Stimulated activated naive B cell treated with anti-CD40 and anti-IgM and Interleukin-4, amounts not matched to agents 10 μg/mL and 1 μg/mL and 100 μg/mL, for 72 hours (primary cell): ENCODE measurements at regions not wholly inside any gene's neighbourhood (a gene's known extent, or its start where the extent isn't known, plus 50 kb on each side); places are given as distances from the start of the nearest gene placed in this dataset.
A peak's percentile ranks its signal among the peaks of the same experiment; 100 is the strongest.

Source experiments
- ATAC-seq, 2 donors: fragments of 150-1000 bp; cut with Tn5 transposase; replicated peaks; 2 replicates each; pipeline ENCODE4 v1.10.0; 2021; ENCODE audit warnings: moderate library complexity in 1 of 2
- DNase-seq: peaks from one replicate; pipeline ENCODE4 v3.0.0; 2021
- H3K27ac Mint-ChIP-seq: one replicate; pipeline ENCODE4 v1.8.0; 2022; ENCODE audit warnings: mild to moderate bottlenecking, mixed read lengths
- H3K27me3 Mint-ChIP-seq, 2 donors: one replicate each; pipeline ENCODE4 v1.8.0; 2022; ENCODE audit warnings: mixed read lengths in 2 of 2
- H3K36me3 Mint-ChIP-seq, 2 donors: one replicate each; pipeline ENCODE4 v1.8.0; 2022; ENCODE audit warnings: mixed read lengths in 2 of 2, mild to moderate bottlenecking in 1 of 2
- H3K4me1 Mint-ChIP-seq, 2 donors: one replicate each; pipeline ENCODE4 v1.8.0; 2022; ENCODE audit warnings: mixed read lengths in 2 of 2, mild to moderate bottlenecking in 1 of 2
- H3K4me3 Mint-ChIP-seq, 2 donors: one replicate each; pipeline ENCODE4 v1.8.0; 2022; ENCODE audit warnings: mild to moderate bottlenecking in 2 of 2, mixed read lengths in 2 of 2, moderate library complexity in 1 of 2
- H3K9me3 Mint-ChIP-seq, 2 donors: one replicate each; pipeline ENCODE4 v1.8.0; 2022; ENCODE audit warnings: mixed read lengths in 2 of 2, mild to moderate bottlenecking in 1 of 2

- Mint-ChIP-seq H3K9me3 (no peaks in the 10 kb centered on the region), H3K27ac (no peak overlapping the region)
Measured at GRCh38 chr13:78029901-78030300, 111.3 kb upstream of the EDNRB start.

DNA sequence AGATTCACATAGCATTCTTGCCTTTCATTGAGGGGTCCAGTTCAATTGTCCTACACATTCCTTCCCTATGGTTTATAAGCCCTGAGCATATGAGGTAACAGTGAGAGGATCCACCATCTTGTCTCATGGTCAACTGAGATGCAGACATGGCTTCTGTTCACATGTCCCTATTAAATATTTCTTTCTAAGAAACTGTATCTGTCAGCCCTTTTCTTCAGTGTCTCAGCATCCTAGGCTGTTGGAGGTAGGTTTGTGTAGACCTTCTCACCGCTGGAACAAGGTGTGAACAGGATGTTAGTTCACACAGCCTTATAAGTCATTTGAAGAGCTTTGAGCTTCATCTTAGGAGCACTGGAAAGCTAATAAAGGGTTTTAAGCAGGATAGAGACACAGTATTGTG is 110.3 kb upstream of the EDNRB start:
- H3K4me1 Mint-ChIP-seq = no peaks in the 10 kb centered on the region
- no peaks in the 10 kb centered on the region for H3K9me3 Mint-ChIP-seq
- no peak for ATAC-seq
- no peak overlapping the region for H3K4me3 Mint-ChIP-seq
- no peak for DNase-seq
- H3K36me3 Mint-ChIP-seq = no peaks in the 10 kb centered on the region
- no peak overlapping the region for H3K27ac Mint-ChIP-seq
- H3K27me3 Mint-ChIP-seq = peaks cover 0 to 9% of the 10 kb centered on the region in 2 donors

More at GRCh38 chr13:78029901-78030300, 111.3 kb upstream of the EDNRB start:
- Mint-ChIP-seq H3K4me3 (no peak overlapping the region), H3K4me1 (no peaks in the 10 kb centered on the region), H3K36me3 (no peaks in the 10 kb centered on the region), H3K27me3 (peaks cover 0 to 9% of the 10 kb centered on the region in 2 donors)
- no peak for DNase-seq
- no peak for ATAC-seq

DNA sequence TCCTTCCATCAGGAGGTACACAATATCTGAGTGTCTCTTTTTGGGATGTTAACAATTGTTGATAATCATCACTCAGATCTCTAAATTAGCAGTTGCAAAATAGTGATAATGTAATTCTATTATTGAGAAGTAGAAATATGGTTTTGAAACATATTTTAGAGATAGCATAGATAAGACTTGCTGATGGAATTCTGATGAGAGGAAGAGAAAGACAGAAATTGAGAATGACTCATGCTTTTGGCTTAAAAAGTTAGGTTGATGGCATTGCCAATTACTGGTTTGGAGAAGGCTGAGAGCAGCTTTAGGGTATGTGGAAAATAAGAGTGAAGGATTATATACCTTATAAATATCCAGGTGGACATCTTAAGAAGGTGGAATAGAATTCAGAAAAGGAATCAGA is 106.4 kb upstream of the EDNRB start:
- Mint-ChIP-seq H3K36me3 (no peaks in the 10 kb centered on the region), H3K4me3 (no peak overlapping the region)

DNA sequence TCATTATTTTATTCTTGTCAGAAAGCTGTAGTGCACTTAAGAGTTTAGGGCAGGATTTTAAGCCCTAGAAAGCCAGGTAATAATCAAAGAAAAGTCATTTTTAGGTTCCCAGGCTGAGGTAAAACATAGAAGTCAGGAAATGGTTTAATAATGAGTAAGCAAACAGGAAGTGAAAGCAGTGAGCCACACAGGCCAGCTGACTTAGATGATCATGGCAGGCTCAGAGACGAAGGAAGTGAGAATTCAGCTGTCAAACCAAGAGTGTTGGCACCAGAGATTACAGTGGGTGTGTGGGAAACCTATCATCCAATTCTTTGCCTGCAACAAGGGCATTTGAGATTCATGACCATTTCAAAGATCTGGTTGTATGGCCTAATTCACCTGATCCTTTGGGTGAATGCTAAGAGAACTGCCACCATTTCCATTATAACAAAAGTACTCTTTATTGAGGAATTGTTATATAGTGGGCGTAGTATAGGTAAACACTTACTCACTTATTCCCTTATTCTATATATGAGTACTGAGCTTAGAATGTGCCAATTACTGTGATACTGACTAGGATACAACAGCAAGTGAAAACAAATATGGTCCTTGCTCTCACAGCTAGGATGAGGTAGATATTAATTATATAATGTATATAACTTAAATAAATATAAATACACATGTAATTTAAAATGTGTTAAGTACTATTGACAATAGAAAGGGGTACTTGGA is 103.7 kb upstream of the EDNRB start:
- H3K27me3 Mint-ChIP-seq = peaks cover 0 to 15% of the 10 kb centered on the region in 2 donors
- peaks cover 7 to 18% of the 10 kb centered on the region in 2 donors for H3K4me1 Mint-ChIP-seq
- no peak overlapping the region for H3K4me3 Mint-ChIP-seq
- DNase-seq (peak; percentile 74), ATAC-seq (peak; percentile 100)
- H3K27ac Mint-ChIP-seq = no peak overlapping the region
- no peaks in the 10 kb centered on the region for H3K36me3 Mint-ChIP-seq
- no peaks in the 10 kb centered on the region for H3K9me3 Mint-ChIP-seq

More for the DNA sequence above, 106.4 kb upstream of the EDNRB start:
- Mint-ChIP-seq H3K27me3 (peaks cover 0 to 7% of the 10 kb centered on the region in 2 donors), H3K4me1 (peaks cover 7 to 18% of the 10 kb centered on the region in 2 donors), H3K27ac (no peak overlapping the region), H3K9me3 (no peaks in the 10 kb centered on the region)
- ATAC-seq (no peak), DNase-seq (no peak)

DNA sequence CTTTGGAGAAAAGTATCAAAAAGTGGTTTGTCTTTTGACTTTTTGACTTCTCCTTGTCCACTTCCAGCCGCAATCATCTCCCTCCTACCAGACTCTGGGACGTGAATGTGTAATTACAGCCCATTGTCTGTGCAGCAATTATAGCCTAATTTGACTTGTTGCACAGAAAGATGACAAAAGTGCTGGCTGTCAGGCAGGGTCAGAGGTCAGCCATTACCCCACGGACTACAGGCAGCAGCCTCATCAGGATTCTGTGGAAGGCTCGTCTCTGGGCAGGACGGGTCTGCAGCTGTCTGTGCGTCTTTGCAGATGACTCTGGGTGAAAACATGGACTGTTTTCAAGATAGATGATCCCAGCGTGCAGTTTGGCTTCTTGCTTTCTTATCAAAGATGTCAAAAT is 102.2 kb upstream of the EDNRB start:
- no peak for ATAC-seq
- peaks cover 7 to 12% of the 10 kb centered on the region in 2 donors for H3K27me3 Mint-ChIP-seq
- peaks cover 0 to 5% of the 10 kb centered on the region in 2 donors for H3K9me3 Mint-ChIP-seq
- H3K36me3 Mint-ChIP-seq = no peaks in the 10 kb centered on the region
- H3K27ac Mint-ChIP-seq = no peak overlapping the region
- DNase-seq = no peak
- peaks cover 8 to 20% of the 10 kb centered on the region in 2 donors for H3K4me1 Mint-ChIP-seq
- H3K4me3 Mint-ChIP-seq = no peak overlapping the region

DNA sequence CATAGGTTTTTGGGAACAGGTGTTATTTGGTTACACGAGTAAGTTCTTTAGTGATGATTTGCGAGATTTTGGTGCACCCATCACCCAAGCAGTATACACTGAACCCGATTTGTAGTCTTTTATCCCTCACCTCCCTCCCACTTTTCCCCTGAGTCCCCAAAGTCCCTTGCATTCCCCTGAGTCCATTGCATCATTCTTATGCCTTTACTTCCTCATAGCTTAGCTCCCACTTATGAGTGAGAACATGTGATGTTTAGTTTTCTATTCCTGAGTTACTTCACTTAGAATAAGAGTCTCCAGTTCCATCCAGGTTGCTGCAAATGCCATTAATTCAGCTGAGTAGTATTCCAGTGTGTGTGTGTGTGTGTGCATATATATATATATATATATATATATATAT is 97.2 kb upstream of the EDNRB start:
- Mint-ChIP-seq H3K27ac (no peak overlapping the region), H3K4me1 (peaks cover 3 to 5% of the 10 kb centered on the region in 2 donors), H3K36me3 (no peaks in the 10 kb centered on the region), H3K9me3 (peaks cover 0 to 7% of the 10 kb centered on the region in 2 donors), H3K27me3 (peaks cover 7 to 12% of the 10 kb centered on the region in 2 donors), H3K4me3 (no peak overlapping the region)
- DNase-seq (no peak), ATAC-seq (no peak)

GRCh38 chr13:78012046-78012445 is 93.4 kb upstream of the EDNRB start:
- peaks cover 0 to 7% of the 10 kb centered on the region in 2 donors for H3K9me3 Mint-ChIP-seq
- H3K27ac Mint-ChIP-seq = no peak overlapping the region
- ATAC-seq (no peak), DNase-seq (no peak)
- H3K4me1 Mint-ChIP-seq = peaks cover 3 to 5% of the 10 kb centered on the region in 2 donors
- H3K27me3 Mint-ChIP-seq = peaks cover 7 to 8% of the 10 kb centered on the region in 2 donors
- no peaks in the 10 kb centered on the region for H3K36me3 Mint-ChIP-seq
- no peak overlapping the region for H3K4me3 Mint-ChIP-seq

- Mint-ChIP-seq H3K27ac (no peak overlapping the region), H3K36me3 (no peaks in the 10 kb centered on the region), H3K4me3 (no peak overlapping the region), H3K9me3 (peaks cover 12 to 14% of the 10 kb centered on the region in 2 donors), H3K4me1 (no peaks in the 10 kb centered on the region), H3K27me3 (peaks cover 13 to 23% of the 10 kb centered on the region in 2 donors)
- ATAC-seq = no peak
- DNase-seq = no peak
Measured at GRCh38 chr13:78004821-78005220, 86.2 kb upstream of the EDNRB start.

DNA sequence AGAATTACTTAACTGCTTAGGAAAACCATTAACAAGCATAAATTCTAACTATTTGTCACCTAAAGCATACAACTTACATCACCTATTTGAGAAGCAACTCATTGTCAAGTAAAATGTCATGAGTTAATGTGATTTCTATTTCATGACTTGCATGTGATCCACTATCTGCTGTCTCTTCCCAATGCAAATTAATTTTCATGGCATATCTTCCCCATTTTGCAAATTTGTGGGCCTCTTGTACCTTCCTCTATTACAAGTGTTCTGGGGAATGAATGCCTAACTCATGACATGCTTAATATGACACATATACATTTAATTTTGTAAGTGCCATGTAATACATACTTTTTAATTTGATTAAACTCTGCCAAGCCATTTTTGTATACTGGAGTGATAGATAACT is 81.1 kb upstream of the EDNRB start:
- no peaks in the 10 kb centered on the region for H3K36me3 Mint-ChIP-seq
- H3K27me3 Mint-ChIP-seq = peaks cover 21 to 22% of the 10 kb centered on the region in 2 donors

GRCh38 chr13:77994166-77994565 is 75.5 kb upstream of the EDNRB start:
- ATAC-seq = no peak
- H3K27ac Mint-ChIP-seq = no peak overlapping the region
- DNase-seq = no peak
- H3K27me3 Mint-ChIP-seq = peaks cover 7 to 12% of the 10 kb centered on the region in 2 donors
- H3K4me1 Mint-ChIP-seq = no peaks in the 10 kb centered on the region
- H3K9me3 Mint-ChIP-seq = peaks cover 0 to 6% of the 10 kb centered on the region in 2 donors
- no peaks in the 10 kb centered on the region for H3K36me3 Mint-ChIP-seq
- no peak overlapping the region for H3K4me3 Mint-ChIP-seq

More for the DNA sequence above, 81.1 kb upstream of the EDNRB start:
- no peaks in the 10 kb centered on the region for H3K4me1 Mint-ChIP-seq
- H3K9me3 Mint-ChIP-seq = peaks cover 12 to 17% of the 10 kb centered on the region in 2 donors
- DNase-seq (no peak), ATAC-seq (no peak)
- no peak overlapping the region for H3K4me3 Mint-ChIP-seq
- H3K27ac Mint-ChIP-seq = no peak overlapping the region

- H3K4me3 Mint-ChIP-seq = no peak overlapping the region
- ATAC-seq = no peak
- H3K4me1 Mint-ChIP-seq = no peaks in the 10 kb centered on the region
- H3K27ac Mint-ChIP-seq = no peak overlapping the region
- DNase-seq = no peak
- H3K27me3 Mint-ChIP-seq = peaks cover 4 to 5% of the 10 kb centered on the region in 2 donors
- no peaks in the 10 kb centered on the region for H3K36me3 Mint-ChIP-seq
- peaks cover 0 to 3% of the 10 kb centered on the region in 2 donors for H3K9me3 Mint-ChIP-seq
Measured at GRCh38 chr13:77991003-77991402, 72.4 kb upstream of the EDNRB start.

- no peaks in the 10 kb centered on the region for H3K4me1 Mint-ChIP-seq
- no peak overlapping the region for H3K4me3 Mint-ChIP-seq
- H3K36me3 Mint-ChIP-seq = no peaks in the 10 kb centered on the region
- H3K9me3 Mint-ChIP-seq = no peaks in the 10 kb centered on the region
- ATAC-seq (no peak), DNase-seq (no peak)
- no peak overlapping the region for H3K27ac Mint-ChIP-seq
- peaks cover 0 to 13% of the 10 kb centered on the region in 2 donors for H3K27me3 Mint-ChIP-seq
Measured at GRCh38 chr13:77989281-77989680, 70.7 kb upstream of the EDNRB start.

GRCh38 chr13:77988355-77988754 is 69.7 kb upstream of the EDNRB start:
- no peak overlapping the region for H3K4me3 Mint-ChIP-seq
- no peaks in the 10 kb centered on the region for H3K4me1 Mint-ChIP-seq
- no peaks in the 10 kb centered on the region for H3K9me3 Mint-ChIP-seq
- H3K36me3 Mint-ChIP-seq = no peaks in the 10 kb centered on the region
- DNase-seq (no peak), ATAC-seq (no peak)
- peaks cover 0 to 13% of the 10 kb centered on the region in 2 donors for H3K27me3 Mint-ChIP-seq
- H3K27ac Mint-ChIP-seq = no peak overlapping the region

DNA sequence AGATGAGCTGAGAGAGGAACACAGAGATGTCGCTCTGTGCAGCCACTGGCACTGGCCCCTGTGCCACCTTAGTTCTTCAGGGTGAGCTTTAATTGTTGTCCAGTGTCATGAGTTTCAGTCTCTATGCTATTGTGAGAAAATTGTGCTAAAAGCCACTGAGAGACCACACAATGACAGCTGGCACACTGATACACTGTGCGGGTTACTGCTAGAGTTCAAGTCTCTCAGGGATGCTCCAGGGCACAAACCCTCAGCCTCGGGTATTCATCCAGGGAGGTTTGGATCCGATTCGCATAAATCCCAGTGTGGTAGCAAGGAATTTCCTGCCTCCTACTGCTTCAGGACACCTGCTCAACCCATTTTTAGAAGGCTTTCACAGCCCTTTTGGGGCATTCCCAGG is 68.1 kb upstream of the EDNRB start:
- ATAC-seq (no peak), DNase-seq (no peak)
- Mint-ChIP-seq H3K9me3 (no peaks in the 10 kb centered on the region), H3K4me1 (no peaks in the 10 kb centered on the region), H3K36me3 (no peaks in the 10 kb centered on the region), H3K27ac (no peak overlapping the region), H3K4me3 (no peak overlapping the region), H3K27me3 (peaks cover 0 to 13% of the 10 kb centered on the region in 2 donors)

DNA sequence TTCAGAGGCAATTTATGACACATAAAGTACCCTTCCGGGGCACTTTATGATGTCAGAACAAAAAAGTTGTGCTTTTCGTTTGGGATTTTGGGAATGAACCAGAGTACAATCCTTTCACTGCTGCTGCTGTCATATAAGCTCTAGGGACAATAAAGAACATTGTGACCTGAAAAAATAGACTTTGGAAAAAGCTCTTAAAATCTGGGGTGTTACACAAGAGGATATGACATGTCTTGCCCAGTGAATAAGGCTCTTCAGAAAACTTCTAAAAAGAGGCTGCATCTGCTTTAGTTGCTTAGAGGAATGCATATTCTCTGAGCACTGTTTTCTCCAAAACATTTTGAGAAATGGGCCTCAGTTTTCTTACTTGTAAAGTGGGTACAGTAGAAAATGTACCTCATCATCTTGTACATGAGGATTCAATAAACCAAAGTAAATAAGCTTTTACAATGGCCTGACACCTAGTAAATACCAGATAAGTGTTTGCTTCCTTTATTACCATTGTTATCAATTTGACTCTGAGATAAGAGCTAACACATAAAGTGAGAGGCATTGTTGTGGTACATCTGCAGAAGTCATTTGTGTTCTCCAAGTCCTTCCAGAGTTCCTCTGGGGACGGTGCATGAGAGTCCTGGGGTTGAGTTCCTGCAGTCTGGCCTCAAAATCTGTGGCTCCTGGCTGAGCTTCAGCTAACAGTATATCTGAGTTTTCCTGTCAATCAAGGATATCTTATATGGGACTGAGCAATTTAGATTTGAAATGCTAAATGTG is 67.4 kb upstream of the EDNRB start:
- DNase-seq = no peak
- Mint-ChIP-seq H3K4me3 (no peak overlapping the region), H3K4me1 (no peaks in the 10 kb centered on the region), H3K27ac (no peak overlapping the region), H3K9me3 (no peaks in the 10 kb centered on the region), H3K27me3 (peaks cover 0 to 13% of the 10 kb centered on the region in 2 donors), H3K36me3 (no peaks in the 10 kb centered on the region)
- no peak for ATAC-seq
